ENCODE measurements at regions not wholly inside any gene's neighbourhood (a gene's known extent, or its start where the extent isn't known, plus 50 kb on each side); places are given as distances from the start of the nearest gene placed in this dataset.

DNA sequence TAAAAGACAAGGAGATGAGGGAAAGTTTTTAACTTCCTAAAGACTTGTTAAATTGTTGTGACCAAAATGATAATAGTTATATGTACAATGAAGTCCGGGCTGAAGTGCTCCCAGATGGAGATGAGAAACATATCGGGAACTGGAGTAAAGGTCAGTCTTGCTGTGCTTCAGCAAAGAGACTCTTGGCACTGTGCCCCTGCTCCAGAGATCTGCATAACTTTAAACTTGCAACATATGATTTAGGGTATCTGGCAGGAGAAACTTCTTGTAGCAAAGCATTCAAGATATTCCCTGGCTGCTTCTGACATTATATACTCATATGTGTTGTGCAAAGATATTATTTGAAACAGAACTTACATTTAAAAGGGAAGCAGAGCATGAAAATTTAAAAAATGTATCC, 786.6 kb upstream of the SLITRK6 start:
- TF ChIP-seq, protein P1, sequence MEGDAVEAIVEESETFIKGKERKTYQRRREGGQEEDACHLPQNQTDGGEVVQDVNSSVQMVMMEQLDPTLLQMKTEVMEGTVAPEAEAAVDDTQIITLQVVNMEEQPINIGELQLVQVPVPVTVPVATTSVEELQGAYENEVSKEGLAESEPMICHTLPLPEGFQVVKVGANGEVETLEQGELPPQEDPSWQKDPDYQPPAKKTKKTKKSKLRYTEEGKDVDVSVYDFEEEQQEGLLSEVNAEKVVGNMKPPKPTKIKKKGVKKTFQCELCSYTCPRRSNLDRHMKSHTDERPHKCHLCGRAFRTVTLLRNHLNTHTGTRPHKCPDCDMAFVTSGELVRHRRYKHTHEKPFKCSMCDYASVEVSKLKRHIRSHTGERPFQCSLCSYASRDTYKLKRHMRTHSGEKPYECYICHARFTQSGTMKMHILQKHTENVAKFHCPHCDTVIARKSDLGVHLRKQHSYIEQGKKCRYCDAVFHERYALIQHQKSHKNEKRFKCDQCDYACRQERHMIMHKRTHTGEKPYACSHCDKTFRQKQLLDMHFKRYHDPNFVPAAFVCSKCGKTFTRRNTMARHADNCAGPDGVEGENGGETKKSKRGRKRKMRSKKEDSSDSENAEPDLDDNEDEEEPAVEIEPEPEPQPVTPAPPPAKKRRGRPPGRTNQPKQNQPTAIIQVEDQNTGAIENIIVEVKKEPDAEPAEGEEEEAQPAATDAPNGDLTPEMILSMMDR (IDR thresholded peaks at IDR 0.05), result no peak
- TF ChIP-seq, protein P2, sequence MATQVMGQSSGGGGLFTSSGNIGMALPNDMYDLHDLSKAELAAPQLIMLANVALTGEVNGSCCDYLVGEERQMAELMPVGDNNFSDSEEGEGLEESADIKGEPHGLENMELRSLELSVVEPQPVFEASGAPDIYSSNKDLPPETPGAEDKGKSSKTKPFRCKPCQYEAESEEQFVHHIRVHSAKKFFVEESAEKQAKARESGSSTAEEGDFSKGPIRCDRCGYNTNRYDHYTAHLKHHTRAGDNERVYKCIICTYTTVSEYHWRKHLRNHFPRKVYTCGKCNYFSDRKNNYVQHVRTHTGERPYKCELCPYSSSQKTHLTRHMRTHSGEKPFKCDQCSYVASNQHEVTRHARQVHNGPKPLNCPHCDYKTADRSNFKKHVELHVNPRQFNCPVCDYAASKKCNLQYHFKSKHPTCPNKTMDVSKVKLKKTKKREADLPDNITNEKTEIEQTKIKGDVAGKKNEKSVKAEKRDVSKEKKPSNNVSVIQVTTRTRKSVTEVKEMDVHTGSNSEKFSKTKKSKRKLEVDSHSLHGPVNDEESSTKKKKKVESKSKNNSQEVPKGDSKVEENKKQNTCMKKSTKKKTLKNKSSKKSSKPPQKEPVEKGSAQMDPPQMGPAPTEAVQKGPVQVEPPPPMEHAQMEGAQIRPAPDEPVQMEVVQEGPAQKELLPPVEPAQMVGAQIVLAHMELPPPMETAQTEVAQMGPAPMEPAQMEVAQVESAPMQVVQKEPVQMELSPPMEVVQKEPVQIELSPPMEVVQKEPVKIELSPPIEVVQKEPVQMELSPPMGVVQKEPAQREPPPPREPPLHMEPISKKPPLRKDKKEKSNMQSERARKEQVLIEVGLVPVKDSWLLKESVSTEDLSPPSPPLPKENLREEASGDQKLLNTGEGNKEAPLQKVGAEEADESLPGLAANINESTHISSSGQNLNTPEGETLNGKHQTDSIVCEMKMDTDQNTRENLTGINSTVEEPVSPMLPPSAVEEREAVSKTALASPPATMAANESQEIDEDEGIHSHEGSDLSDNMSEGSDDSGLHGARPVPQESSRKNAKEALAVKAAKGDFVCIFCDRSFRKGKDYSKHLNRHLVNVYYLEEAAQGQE (IDR thresholded peaks at IDR 0.05), result no peak
- TF ChIP-seq, protein P3, sequence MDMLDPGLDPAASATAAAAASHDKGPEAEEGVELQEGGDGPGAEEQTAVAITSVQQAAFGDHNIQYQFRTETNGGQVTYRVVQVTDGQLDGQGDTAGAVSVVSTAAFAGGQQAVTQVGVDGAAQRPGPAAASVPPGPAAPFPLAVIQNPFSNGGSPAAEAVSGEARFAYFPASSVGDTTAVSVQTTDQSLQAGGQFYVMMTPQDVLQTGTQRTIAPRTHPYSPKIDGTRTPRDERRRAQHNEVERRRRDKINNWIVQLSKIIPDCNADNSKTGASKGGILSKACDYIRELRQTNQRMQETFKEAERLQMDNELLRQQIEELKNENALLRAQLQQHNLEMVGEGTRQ (IDR thresholded peaks at IDR 0.05), result no peak
- no peak for TF ChIP-seq CBX2 (IDR thresholded peaks at IDR 0.05; ENCODE audit: borderline replicate concordance, low read depth)
- TF ChIP-seq JUN (IDR thresholded peaks at IDR 0.05), result no peak
- no peak for TF ChIP-seq CEBPB (IDR thresholded peaks at IDR 0.05)
- TF ChIP-seq CHD4 (IDR thresholded peaks at IDR 0.05; ENCODE audit: borderline replicate concordance), result no peak
- no peak for TF ChIP-seq RAD21 (conservative IDR thresholded peaks at IDR 0.05 in 1 of 2, IDR thresholded peaks at IDR 0.05 in 1 of 2)
- TF ChIP-seq RARB (CRISPR knock-in tag; IDR thresholded peaks at IDR 0.05), result no peak
- TF ChIP-seq, protein P4, sequence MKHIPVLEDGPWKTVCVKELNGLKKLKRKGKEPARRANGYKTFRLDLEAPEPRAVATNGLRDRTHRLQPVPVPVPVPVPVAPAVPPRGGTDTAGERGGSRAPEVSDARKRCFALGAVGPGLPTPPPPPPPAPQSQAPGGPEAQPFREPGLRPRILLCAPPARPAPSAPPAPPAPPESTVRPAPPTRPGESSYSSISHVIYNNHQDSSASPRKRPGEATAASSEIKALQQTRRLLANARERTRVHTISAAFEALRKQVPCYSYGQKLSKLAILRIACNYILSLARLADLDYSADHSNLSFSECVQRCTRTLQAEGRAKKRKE (CRISPR knock-in tag; IDR thresholded peaks at IDR 0.05; ENCODE audit: low read depth), result no peak
- no peak for TF ChIP-seq KDM1A (IDR thresholded peaks at IDR 0.05; ENCODE audit: low read depth)
- no peak for TF ChIP-seq POLR2A (IDR thresholded peaks at IDR 0.05; ENCODE audit: low read length)
- no peak for TF ChIP-seq ZNF302 (CRISPR knock-in tag; IDR thresholded peaks at IDR 0.05)
